GM21737 (cell line): ENCODE measurements at regions not wholly inside any gene's neighbourhood (a gene's known extent, or its start where the extent isn't known, plus 50 kb on each side); places are given as distances from the start of the nearest gene placed in this dataset.

ENCODE experiments used
- ATAC-seq: cut with Tn5 transposase; IDR thresholded peaks from one replicate; pipeline ENCODE4 v1.9.1; 2021; ENCODE audit warnings: mild to moderate bottlenecking, moderate library complexity; ENCODE audit not compliant: unreplicated experiment

- no peak for ATAC-seq
Observed at GRCh38 chr1:37309574-37309973, 164.8 kb upstream of the ZC3H12A start.

- ATAC-seq, result no peak
Observed at GRCh38 chr1:37310064-37310463, 164.3 kb upstream of the ZC3H12A start.

- no peak for ATAC-seq
Observed at GRCh38 chr1:37315371-37315846, 159.0 kb upstream of the ZC3H12A start.

- ATAC-seq, result no peak
Observed at GRCh38 chr1:37317870-37318467, 156.4 kb upstream of the ZC3H12A start.

GRCh38 chr1:37318490-37318889 is 155.9 kb upstream of the ZC3H12A start:
- no peak for ATAC-seq

- ATAC-seq, result no peak
Observed at GRCh38 chr1:37319284-37319683, 155.1 kb upstream of the ZC3H12A start.

- no peak for ATAC-seq
Observed at GRCh38 chr1:37323486-37324377, 150.6 kb upstream of the ZC3H12A start.

- ATAC-seq, result no peak
Observed at GRCh38 chr1:37325010-37325409, 149.4 kb upstream of the ZC3H12A start.

GRCh38 chr1:37325509-37326437 is 148.6 kb upstream of the ZC3H12A start:
- ATAC-seq, result no peak

- ATAC-seq, result no peak
Observed at GRCh38 chr1:37332126-37332525, 142.3 kb upstream of the ZC3H12A start.

GRCh38 chr1:37338658-37339057 is 135.7 kb upstream of the ZC3H12A start:
- no peak for ATAC-seq

GRCh38 chr1:37342736-37343135 is 131.6 kb upstream of the ZC3H12A start:
- ATAC-seq, result no peak

GRCh38 chr1:37347104-37347649 is 127.2 kb upstream of the ZC3H12A start:
- ATAC-seq, result no peak

- ATAC-seq, result no peak
Observed at GRCh38 chr1:37353871-37354270, 120.5 kb upstream of the ZC3H12A start.

- no peak for ATAC-seq
Observed at GRCh38 chr1:37354876-37355650, 119.3 kb upstream of the ZC3H12A start.

GRCh38 chr1:37358992-37359391 is 115.4 kb upstream of the ZC3H12A start:
- no peak for ATAC-seq

- no peak for ATAC-seq
Observed at GRCh38 chr1:37360011-37360410, 114.4 kb upstream of the ZC3H12A start.

GRCh38 chr1:37362594-37363385 is 111.6 kb upstream of the ZC3H12A start:
- ATAC-seq, result no peak

- no peak for ATAC-seq
Observed at GRCh38 chr1:37363535-37363934, 110.8 kb upstream of the ZC3H12A start.
